ENCODE measurements at regions not wholly inside any gene's neighbourhood (a gene's known extent, or its start where the extent isn't known, plus 50 kb on each side); places are given as distances from the start of the nearest gene placed in this dataset.

GRCh38 chr16:25464058-25464457 is 206.4 kb upstream of the ZKSCAN2 start:
- TF ChIP-seq CTCF (IDR thresholded peaks at IDR 0.05; ENCODE audit: insufficient read depth, missing control alignments) = no peak
- DNase-seq (ENCODE audit: insufficient read length, low spot score) (no peak), FAIRE-seq (no peak)

GRCh38 chr16:25449802-25450201 is 192.2 kb upstream of the ZKSCAN2 start:
- TF ChIP-seq CTCF (IDR thresholded peaks at IDR 0.05; ENCODE audit: insufficient read depth, missing control alignments) = no peak
- DNase-seq (ENCODE audit: insufficient read length, low spot score) (no peak), FAIRE-seq (no peak)

- no peak for TF ChIP-seq CTCF (IDR thresholded peaks at IDR 0.05; ENCODE audit: insufficient read depth, missing control alignments)
- FAIRE-seq (no peak), DNase-seq (ENCODE audit: insufficient read length, low spot score) (no peak)
These were observed 186.3 kb upstream of the ZKSCAN2 start for GRCh38 chr16:25443994-25444393.

- DNase-seq (ENCODE audit: insufficient read length, low spot score) (no peak), FAIRE-seq (no peak)
- no peak for TF ChIP-seq CTCF (IDR thresholded peaks at IDR 0.05; ENCODE audit: insufficient read depth, missing control alignments)
These were observed 176.4 kb upstream of the ZKSCAN2 start for GRCh38 chr16:25434064-25434463.

GRCh38 chr16:25433388-25433787 is 175.7 kb upstream of the ZKSCAN2 start:
- DNase-seq (ENCODE audit: insufficient read length, low spot score) (no peak), FAIRE-seq (no peak)
- no peak for TF ChIP-seq CTCF (IDR thresholded peaks at IDR 0.05; ENCODE audit: insufficient read depth, missing control alignments)

GRCh38 chr16:25431472-25431871 is 173.8 kb upstream of the ZKSCAN2 start:
- no peak for TF ChIP-seq CTCF (IDR thresholded peaks at IDR 0.05; ENCODE audit: insufficient read depth, missing control alignments)
- FAIRE-seq (no peak), DNase-seq (ENCODE audit: insufficient read length, low spot score) (no peak)

GRCh38 chr16:25426829-25427228 is 169.2 kb upstream of the ZKSCAN2 start:
- DNase-seq (ENCODE audit: insufficient read length, low spot score) (no peak), FAIRE-seq (no peak)
- no peak for TF ChIP-seq CTCF (IDR thresholded peaks at IDR 0.05; ENCODE audit: insufficient read depth, missing control alignments)

Measured in D721Med (cell line).